ENCODE measurements at regions not wholly inside any gene's neighbourhood (a gene's known extent, or its start where the extent isn't known, plus 50 kb on each side); places are given as distances from the start of the nearest gene placed in this dataset.

- TF ChIP-seq, protein P1, sequence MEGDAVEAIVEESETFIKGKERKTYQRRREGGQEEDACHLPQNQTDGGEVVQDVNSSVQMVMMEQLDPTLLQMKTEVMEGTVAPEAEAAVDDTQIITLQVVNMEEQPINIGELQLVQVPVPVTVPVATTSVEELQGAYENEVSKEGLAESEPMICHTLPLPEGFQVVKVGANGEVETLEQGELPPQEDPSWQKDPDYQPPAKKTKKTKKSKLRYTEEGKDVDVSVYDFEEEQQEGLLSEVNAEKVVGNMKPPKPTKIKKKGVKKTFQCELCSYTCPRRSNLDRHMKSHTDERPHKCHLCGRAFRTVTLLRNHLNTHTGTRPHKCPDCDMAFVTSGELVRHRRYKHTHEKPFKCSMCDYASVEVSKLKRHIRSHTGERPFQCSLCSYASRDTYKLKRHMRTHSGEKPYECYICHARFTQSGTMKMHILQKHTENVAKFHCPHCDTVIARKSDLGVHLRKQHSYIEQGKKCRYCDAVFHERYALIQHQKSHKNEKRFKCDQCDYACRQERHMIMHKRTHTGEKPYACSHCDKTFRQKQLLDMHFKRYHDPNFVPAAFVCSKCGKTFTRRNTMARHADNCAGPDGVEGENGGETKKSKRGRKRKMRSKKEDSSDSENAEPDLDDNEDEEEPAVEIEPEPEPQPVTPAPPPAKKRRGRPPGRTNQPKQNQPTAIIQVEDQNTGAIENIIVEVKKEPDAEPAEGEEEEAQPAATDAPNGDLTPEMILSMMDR (IDR thresholded peaks at IDR 0.05): no peak
- TF ChIP-seq POLR2A (IDR thresholded peaks at IDR 0.05): no peak
Observed at GRCh38 chr7:84256571-84256971, 62.0 kb upstream of the SEMA3A start.

DNA sequence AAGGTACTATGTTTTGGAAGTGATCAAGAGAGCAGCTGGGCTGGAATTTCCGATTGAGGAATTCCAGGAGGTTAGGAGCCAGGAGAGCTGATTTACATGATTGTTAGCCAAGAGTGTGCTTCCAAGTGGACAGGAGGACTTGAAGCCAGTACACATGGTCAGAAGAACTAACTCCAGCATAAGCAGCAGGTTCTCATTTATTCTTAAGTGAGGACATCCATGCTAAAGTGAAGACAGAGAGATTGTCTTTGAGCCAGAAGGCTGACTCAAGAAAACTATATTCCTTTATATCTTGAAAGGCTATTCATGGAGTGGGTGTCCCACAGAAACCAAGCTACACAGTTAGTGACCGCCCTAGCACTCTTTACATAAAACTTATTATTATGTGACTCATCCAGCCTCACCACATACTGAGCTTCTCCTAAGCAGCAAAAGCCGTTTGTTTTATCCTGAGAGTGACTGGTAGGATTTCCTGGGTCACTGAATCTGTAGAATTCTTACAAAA, 56.7 kb upstream of the SEMA3A start:
- no peak overlapping the region for H3K4me3 ChIP-seq (replicated peaks in 1 of 3)
- H3K27me3 ChIP-seq: no peaks in the 10 kb centered on the region
- 59 to 72% methylated on average over 3 of the region's 3 CpGs for WGBS, 2 donors
- no peak overlapping the region for H3K27ac ChIP-seq
- H3K36me3 ChIP-seq: no peaks in the 10 kb centered on the region
- no peaks in the 10 kb centered on the region for H3K9me3 ChIP-seq
- no peak for DNase-seq
- TF ChIP-seq, protein P1 (IDR thresholded peaks at IDR 0.05): no peak
- TF ChIP-seq POLR2A (IDR thresholded peaks at IDR 0.05): no peak
- no peaks in the 10 kb centered on the region for H3K4me1 ChIP-seq
- intact Hi-C loops (cut with DNase I): no loop called here

More at GRCh38 chr7:84256571-84256971, 62.0 kb upstream of the SEMA3A start:
- Histone ChIP-seq H3K4me3 (replicated peaks in 1 of 3) (no peak overlapping the region), H3K36me3 (no peaks in the 10 kb centered on the region), H3K27me3 (no peaks in the 10 kb centered on the region), H3K9me3 (no peaks in the 10 kb centered on the region), H3K27ac (no peak overlapping the region), H3K4me1 (no peaks in the 10 kb centered on the region)
- WGBS, 2 donors: 55 to 59% methylated on average over 2 of the region's 2 CpGs
- intact Hi-C loops (cut with DNase I): no loop called here
- DNase-seq: no peak

DNA sequence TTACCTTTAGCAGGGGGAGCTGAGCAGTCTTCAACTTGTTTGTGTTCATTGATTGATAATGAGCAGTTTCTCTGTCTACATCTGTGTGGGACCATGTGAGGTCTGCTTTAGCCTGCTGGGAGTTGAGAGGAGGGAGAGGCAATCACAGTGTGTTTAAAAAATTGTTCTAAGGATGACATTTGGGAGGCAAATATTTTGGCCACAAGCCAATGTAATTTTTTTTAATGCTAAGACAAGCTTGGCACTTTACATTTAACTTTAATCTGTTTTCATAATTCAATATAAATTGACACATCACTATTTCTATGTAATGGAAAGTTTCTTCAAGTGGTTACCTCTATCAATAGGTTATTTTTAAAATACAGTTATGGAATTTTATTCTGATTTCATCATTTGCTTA, 55.9 kb upstream of the SEMA3A start:
- intact Hi-C loops (cut with DNase I): no loop called here

GRCh38 chr7:84249656-84250055, 55.1 kb upstream of the SEMA3A start:
- H3K27ac ChIP-seq: no peak overlapping the region
- TF ChIP-seq, protein P1 (IDR thresholded peaks at IDR 0.05): no peak
- no peak for TF ChIP-seq POLR2A (IDR thresholded peaks at IDR 0.05)
- no peaks in the 10 kb centered on the region for H3K9me3 ChIP-seq
- whole genome bisulfite sequencing, 2 donors: 62 to 70% methylated on average over 1 of the region's 1 CpG
- no peak overlapping the region for H3K4me3 ChIP-seq (replicated peaks in 1 of 3)
- H3K36me3 ChIP-seq: no peaks in the 10 kb centered on the region
- no peaks in the 10 kb centered on the region for H3K4me1 ChIP-seq
- no peak for DNase-seq
- intact Hi-C loops (cut with DNase I): no loop called here
- no peaks in the 10 kb centered on the region for H3K27me3 ChIP-seq

More for the DNA sequence above, 55.9 kb upstream of the SEMA3A start:
- Histone ChIP-seq H3K27ac (no peak overlapping the region), H3K4me3 (replicated peaks in 1 of 3) (no peak overlapping the region), H3K27me3 (no peaks in the 10 kb centered on the region), H3K4me1 (no peaks in the 10 kb centered on the region), H3K36me3 (no peaks in the 10 kb centered on the region), H3K9me3 (no peaks in the 10 kb centered on the region)
- DNase-seq: no peak
- TF ChIP-seq, protein P1 (IDR thresholded peaks at IDR 0.05): no peak
- TF ChIP-seq POLR2A (IDR thresholded peaks at IDR 0.05): no peak

GRCh38 chr7:84248843-84249242, 54.3 kb upstream of the SEMA3A start:
- H3K36me3 ChIP-seq: no peaks in the 10 kb centered on the region
- no peak overlapping the region for H3K27ac ChIP-seq
- H3K27me3 ChIP-seq: no peaks in the 10 kb centered on the region
- no peaks in the 10 kb centered on the region for H3K9me3 ChIP-seq
- no peaks in the 10 kb centered on the region for H3K4me1 ChIP-seq
- TF ChIP-seq, protein P1 (IDR thresholded peaks at IDR 0.05): no peak
- TF ChIP-seq POLR2A (IDR thresholded peaks at IDR 0.05): no peak
- H3K4me3 ChIP-seq (replicated peaks in 1 of 3): no peak overlapping the region
- intact Hi-C loops (cut with DNase I): no loop called here
- 72 to 78% methylated on average over 3 of the region's 3 CpGs for WGBS, 2 donors
- DNase-seq: no peak

Data from thyroid gland (tissue), 4 donors.